Right lobe of liver (tissue), 4 donors: ENCODE measurements at regions not wholly inside any gene's neighbourhood (a gene's known extent, or its start where the extent isn't known, plus 50 kb on each side); places are given as distances from the start of the nearest gene placed in this dataset.

Experiments
- POLR2A ChIP-seq: fragments of 450-650 bp; IDR thresholded peaks from one replicate; pipeline ENCODE4 v1.6.1; 2017; ENCODE audit warnings: antibody characterized with exemption, mild to moderate bottlenecking
- TF ChIP-seq, protein P1 (sequence below), 4 donors: fragments of 200-600 bp in 3 of 4; fragments of 450-650 bp in 1 of 4; IDR thresholded peaks; one replicate each; pipeline versions ENCODE4 v1.5.1 to v1.8.0; 2016 to 2022; ENCODE audit warnings: antibody characterized with exemption in 4 of 4, mild to moderate bottlenecking in 2 of 4
- donor health status: DM: no; HTN: no; CAD: no.
- donor health status: DM: no; HTN: no; CAD: no.
- donor health status: DM: no; HTN: yes; CAD: no.

DNA sequence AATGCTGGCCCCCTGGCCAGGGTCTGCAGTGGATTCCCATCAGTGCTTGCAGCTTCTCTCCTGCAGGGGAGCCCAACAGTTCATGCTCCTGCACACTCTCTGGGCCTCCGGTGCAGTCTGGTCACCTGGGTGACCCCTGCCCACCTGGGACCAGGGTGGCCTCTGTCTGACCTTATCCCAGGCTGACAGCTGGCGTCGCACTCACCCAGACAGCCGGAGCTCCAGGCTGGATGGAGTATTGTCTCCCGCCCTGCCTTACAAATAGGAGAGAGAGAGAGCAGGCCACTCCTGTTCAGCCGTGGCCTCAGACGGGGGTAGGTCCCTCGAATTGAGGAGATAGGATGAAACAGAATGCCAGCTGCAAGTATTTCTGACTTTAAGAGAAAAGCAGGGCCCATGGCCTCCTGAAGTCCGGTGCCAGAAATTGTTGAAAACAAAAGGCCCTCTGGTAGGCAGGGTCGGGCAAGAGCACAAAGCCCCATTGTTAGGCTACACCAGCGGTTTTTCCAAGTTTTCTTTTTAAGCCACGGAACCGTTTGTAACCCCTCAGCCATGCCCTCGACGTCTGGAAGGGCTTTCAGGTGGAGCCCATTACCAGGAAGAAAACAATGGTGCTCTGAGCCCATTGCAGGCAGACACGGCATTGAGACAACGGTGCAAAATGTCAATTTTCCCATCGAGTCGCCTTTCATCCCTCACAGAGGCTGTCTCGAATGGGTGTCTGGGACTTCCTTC is 258.4 kb downstream of the BCL11A start:
- TF ChIP-seq, protein P1, sequence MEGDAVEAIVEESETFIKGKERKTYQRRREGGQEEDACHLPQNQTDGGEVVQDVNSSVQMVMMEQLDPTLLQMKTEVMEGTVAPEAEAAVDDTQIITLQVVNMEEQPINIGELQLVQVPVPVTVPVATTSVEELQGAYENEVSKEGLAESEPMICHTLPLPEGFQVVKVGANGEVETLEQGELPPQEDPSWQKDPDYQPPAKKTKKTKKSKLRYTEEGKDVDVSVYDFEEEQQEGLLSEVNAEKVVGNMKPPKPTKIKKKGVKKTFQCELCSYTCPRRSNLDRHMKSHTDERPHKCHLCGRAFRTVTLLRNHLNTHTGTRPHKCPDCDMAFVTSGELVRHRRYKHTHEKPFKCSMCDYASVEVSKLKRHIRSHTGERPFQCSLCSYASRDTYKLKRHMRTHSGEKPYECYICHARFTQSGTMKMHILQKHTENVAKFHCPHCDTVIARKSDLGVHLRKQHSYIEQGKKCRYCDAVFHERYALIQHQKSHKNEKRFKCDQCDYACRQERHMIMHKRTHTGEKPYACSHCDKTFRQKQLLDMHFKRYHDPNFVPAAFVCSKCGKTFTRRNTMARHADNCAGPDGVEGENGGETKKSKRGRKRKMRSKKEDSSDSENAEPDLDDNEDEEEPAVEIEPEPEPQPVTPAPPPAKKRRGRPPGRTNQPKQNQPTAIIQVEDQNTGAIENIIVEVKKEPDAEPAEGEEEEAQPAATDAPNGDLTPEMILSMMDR (IDR thresholded peaks at IDR 0.05): no peak
- no peak for TF ChIP-seq POLR2A
